PC-3 (cell line): ENCODE measurements at regions not wholly inside any gene's neighbourhood (a gene's known extent, or its start where the extent isn't known, plus 50 kb on each side); places are given as distances from the start of the nearest gene placed in this dataset.

ENCODE experiments used
- EZH2 ChIP-seq: fragments of 300-600 bp; sonication (generic); IDR thresholded peaks from one replicate; pipeline ENCODE4 v1.6.1; 2017; ENCODE audit warnings: antibody characterized with exemption, mild to moderate bottlenecking, low read length; ENCODE audit not compliant: unreplicated experiment
- TF ChIP-seq, protein P1 (sequence below): fragments of 300-600 bp; sonication (generic); conservative IDR thresholded peaks from 2 replicates; pipeline ENCODE4 v1.5.1; 2017; ENCODE audit warnings: antibody characterized with exemption, low read depth, mild to moderate bottlenecking, low read length

DNA sequence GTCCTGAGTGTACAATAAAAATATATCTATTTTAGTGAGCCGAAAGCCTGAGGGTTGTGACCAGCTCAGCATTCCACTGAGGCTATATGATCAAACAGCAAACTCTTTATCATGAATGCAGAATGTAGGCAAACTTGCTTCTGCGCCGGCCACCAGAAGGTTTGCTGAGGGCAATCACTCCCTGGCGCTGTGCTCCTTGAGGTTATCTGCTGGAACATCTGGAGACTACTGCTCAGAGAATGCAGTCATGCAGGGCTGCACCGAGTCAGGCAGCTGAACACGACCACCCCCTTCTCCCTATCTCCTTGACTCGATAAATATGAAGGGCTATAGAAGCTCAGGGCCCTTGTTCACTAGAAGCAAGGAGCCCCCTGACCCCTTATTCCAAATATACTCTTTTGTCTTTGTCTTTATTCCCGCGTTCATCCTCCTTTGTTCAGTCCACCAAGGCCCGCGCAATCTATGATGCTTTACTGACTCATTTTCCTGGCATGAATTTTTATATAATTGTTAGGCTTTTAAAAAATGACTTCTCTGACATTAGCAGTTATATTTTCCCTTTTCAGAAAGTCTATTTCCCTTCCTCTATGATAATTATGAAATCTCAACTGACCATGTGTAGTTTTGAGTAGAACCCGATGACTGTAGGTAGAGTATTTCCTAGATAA lies 1089.3 kb downstream of the SLC16A7 start:
- TF ChIP-seq EZH2: no peak
- TF ChIP-seq, protein P1, sequence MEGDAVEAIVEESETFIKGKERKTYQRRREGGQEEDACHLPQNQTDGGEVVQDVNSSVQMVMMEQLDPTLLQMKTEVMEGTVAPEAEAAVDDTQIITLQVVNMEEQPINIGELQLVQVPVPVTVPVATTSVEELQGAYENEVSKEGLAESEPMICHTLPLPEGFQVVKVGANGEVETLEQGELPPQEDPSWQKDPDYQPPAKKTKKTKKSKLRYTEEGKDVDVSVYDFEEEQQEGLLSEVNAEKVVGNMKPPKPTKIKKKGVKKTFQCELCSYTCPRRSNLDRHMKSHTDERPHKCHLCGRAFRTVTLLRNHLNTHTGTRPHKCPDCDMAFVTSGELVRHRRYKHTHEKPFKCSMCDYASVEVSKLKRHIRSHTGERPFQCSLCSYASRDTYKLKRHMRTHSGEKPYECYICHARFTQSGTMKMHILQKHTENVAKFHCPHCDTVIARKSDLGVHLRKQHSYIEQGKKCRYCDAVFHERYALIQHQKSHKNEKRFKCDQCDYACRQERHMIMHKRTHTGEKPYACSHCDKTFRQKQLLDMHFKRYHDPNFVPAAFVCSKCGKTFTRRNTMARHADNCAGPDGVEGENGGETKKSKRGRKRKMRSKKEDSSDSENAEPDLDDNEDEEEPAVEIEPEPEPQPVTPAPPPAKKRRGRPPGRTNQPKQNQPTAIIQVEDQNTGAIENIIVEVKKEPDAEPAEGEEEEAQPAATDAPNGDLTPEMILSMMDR: no peak
